BJ (cell line): ENCODE measurements at regions not wholly inside any gene's neighbourhood (a gene's known extent, or its start where the extent isn't known, plus 50 kb on each side); places are given as distances from the start of the nearest gene placed in this dataset.

Source experiments
- CTCF ChIA-PET: fragments of 350-600 bp; formaldehyde crosslinking; extraction: SDS; loops from one replicate; lab custom pipeline; 2021; ENCODE audit warnings: antibody characterized with exemption, inconsistent platforms; lab: Yijun Ruan, JAX
- POLR2A ChIA-PET: fragments of 300-600 bp; sonication (Branson Sonifier 250); formaldehyde crosslinking; extraction: SDS; loops from one replicate; lab custom pipeline; 2021; ENCODE audit warnings: antibody characterized with exemption; lab: Charles Lee
- DNase-seq: peaks from one replicate; pipeline ENCODE4 v3.0.0-alpha.2; 2011; ENCODE audit warnings: low read depth
- H3K27me3 ChIP-seq: 2 replicates; pipeline ENCODE4 v1.6.0; 2011; ENCODE audit warnings: low read length; ENCODE audit not compliant: control insufficient read depth, insufficient read depth
- H3K36me3 ChIP-seq: 2 replicates; pipeline ENCODE4 v1.5.1; 2011; ENCODE audit warnings: low read length; ENCODE audit not compliant: control insufficient read depth, insufficient read depth
- H3K4me3 ChIP-seq: 2 replicates; pipeline ENCODE4 v1.5.1; 2011; ENCODE audit warnings: low read depth, mild to moderate bottlenecking, control low read depth, low read length
- TF ChIP-seq, protein P1 (sequence below): IDR thresholded peaks from 2 replicates; pipeline ENCODE4 v1.5.1; 2011; ENCODE audit warnings: low read depth, mild to moderate bottlenecking, control low read depth, inconsistent platforms, low read length, moderate library complexity; ENCODE audit not compliant: insufficient read depth

DNA sequence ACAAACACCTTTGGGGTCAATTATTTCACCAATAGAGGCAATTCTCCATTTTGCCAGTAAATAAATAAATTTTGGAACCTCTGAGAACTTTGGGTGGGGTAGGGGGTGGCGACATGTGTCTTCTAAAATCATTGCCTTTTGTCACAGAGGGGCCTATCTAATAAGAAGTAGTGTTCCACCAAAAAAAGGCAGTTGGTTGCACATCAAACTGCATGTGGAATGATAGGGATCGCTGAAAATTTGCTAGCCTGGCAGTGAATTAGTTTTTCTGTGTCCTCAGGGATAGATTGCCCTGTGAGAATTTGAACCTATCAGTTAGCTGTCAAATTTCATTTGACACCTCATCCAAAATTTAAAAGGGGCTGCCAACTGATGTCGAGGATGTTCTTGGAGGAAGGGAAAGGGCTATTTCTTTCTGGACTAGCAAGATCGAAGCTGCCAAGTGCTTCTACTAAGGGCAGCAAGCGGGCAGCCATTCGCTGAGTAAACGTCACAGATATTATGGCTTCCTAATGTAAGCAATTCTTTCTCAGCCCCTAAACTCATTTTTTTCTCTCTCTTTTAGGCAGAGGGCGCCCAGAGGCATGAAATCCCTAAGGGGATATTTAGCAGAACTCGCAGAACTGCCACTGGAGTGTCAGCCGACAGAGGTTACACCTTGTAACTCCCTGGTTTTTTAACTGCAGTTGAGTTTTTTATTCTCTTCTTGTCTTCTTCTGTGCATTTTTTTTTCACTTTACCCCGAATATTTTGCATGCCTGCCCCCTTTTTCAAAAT, 2208.1 kb upstream of the WWC1 start:
- H3K4me3 ChIP-seq = no peak overlapping the region
- H3K27me3 ChIP-seq = no peaks in the 10 kb centered on the region
- H3K36me3 ChIP-seq = no peaks in the 10 kb centered on the region
- no peak for DNase-seq
- TF ChIP-seq, protein P1, sequence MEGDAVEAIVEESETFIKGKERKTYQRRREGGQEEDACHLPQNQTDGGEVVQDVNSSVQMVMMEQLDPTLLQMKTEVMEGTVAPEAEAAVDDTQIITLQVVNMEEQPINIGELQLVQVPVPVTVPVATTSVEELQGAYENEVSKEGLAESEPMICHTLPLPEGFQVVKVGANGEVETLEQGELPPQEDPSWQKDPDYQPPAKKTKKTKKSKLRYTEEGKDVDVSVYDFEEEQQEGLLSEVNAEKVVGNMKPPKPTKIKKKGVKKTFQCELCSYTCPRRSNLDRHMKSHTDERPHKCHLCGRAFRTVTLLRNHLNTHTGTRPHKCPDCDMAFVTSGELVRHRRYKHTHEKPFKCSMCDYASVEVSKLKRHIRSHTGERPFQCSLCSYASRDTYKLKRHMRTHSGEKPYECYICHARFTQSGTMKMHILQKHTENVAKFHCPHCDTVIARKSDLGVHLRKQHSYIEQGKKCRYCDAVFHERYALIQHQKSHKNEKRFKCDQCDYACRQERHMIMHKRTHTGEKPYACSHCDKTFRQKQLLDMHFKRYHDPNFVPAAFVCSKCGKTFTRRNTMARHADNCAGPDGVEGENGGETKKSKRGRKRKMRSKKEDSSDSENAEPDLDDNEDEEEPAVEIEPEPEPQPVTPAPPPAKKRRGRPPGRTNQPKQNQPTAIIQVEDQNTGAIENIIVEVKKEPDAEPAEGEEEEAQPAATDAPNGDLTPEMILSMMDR = no peak
- ChIA-PET CTCF (no interaction called here), POLR2A (no interaction called here)

DNA sequence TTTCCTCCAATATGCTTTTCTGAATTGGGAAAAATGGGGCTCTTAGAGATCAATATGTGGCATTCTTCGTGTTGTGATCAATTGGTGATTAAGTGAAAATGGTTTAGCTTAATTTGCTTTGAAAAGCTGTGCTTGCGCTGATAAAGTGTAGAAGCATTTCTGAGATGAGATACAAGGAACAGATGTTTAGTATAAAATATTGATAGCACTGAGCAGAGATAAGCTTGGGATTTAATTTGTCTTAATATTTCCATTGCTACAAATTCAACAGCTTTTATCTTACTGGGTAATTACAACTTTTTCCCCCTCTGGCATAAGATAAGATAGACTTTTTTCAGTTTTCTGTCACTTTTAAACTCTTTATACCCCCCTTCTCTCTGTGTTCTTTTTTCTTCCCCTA, 2204.9 kb upstream of the WWC1 start:
- ChIA-PET CTCF (no interaction called here), POLR2A (no interaction called here)
- H3K36me3 ChIP-seq = no peaks in the 10 kb centered on the region
- DNase-seq = no peak
- no peak overlapping the region for H3K4me3 ChIP-seq
- TF ChIP-seq, protein P1 = no peak
- H3K27me3 ChIP-seq = no peaks in the 10 kb centered on the region

DNA sequence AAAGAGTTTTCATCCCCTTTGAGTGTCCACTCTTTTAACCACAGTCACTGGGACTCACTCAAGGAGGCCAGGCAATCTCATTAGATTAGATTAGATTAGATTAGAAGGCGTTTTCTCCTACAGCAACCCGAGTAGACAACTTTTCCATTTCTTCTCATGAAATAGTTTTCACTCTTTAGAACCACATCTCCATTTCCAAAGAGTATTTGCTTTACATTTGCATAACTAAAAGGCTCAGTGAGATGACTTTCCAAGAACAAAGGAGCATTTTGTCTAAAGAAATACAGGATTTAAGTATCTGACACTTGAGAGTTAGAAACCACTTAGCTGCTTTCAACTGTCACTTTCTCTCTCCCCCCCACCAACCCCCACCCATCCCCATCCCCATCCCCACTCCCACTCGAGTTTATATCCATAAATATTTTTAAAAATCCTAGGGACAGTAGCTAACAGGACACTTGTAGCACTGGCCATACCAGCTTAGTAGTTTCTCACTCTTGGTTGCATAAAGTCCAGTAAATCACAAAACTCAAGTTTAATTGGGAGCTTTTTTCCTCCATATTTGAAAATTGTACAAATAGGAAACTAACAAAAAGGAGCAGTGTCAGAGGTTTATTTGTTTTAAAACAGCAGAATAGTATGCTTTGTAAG, 2202.9 kb upstream of the WWC1 start:
- no peak for DNase-seq
- Histone ChIP-seq H3K4me3 (no peak overlapping the region), H3K36me3 (no peaks in the 10 kb centered on the region), H3K27me3 (no peaks in the 10 kb centered on the region)
- ChIA-PET CTCF (no interaction called here), POLR2A (no interaction called here)
- TF ChIP-seq, protein P1 = no peak

DNA sequence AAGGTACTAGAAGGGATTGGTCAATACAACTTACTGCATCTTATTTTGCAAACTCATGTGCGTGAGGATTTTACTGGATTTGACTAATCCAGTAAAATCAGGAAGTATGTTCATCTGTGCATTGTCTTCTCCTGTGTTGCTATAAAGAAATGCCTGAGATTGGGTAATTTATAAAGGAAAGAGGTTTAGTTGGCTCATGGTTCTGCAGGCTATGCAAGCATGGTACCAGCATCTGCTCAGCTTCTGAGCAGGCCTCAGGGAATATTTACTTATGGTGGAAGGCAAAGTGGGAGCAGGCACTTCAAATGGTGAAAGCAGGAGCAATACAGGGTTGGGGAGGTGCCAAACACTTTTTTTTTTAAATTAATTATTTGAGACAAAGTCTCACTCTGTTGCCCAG, 2199.5 kb upstream of the WWC1 start:
- DNase-seq = no peak
- CTCF ChIA-PET = no interaction called here

DNA sequence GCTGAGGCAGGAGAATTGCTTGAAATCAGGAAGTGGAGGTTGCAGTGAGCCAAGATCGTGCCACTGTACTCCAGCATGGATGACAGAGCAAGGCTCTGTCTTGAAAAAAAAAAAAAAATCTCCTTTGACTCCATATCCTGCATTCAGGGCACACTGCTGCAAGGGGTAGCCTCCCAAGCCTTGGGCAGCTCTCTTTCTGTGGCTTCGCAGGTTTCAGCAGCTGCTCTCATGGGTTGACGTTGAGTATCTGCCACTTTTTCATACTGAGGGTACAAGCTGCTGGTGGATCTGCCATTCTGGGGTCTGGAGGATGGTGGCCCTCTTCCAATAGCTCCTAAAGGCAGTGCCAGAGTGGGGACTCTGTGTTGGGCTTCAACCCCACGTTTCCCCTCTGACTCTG, 2198.1 kb upstream of the WWC1 start:
- H3K27me3 ChIP-seq = no peaks in the 10 kb centered on the region
- H3K4me3 ChIP-seq = no peak overlapping the region
- TF ChIP-seq, protein P1 = no peak
- POLR2A ChIA-PET = no interaction called here
- DNase-seq = no peak
- no peaks in the 10 kb centered on the region for H3K36me3 ChIP-seq
- CTCF ChIA-PET = no interaction called here

More for the DNA sequence above, 2199.5 kb upstream of the WWC1 start:
- no peak overlapping the region for H3K4me3 ChIP-seq
- H3K36me3 ChIP-seq = no peaks in the 10 kb centered on the region
- POLR2A ChIA-PET = no interaction called here
- H3K27me3 ChIP-seq = no peaks in the 10 kb centered on the region
- TF ChIP-seq, protein P1 = no peak
